GM23248 (cell line): ENCODE measurements at regions not wholly inside any gene's neighbourhood (a gene's known extent, or its start where the extent isn't known, plus 50 kb on each side); places are given as distances from the start of the nearest gene placed in this dataset.

Experiments
- DNase-seq: peaks from one replicate; pipeline ENCODE4 v3.0.0-alpha.2; 2015
- H2AFZ ChIP-seq: fragments of 200-600 bp; sonication (generic); 2 replicates; pipeline ENCODE4 v1.6.1; 2016; ENCODE audit warnings: antibody characterized with exemption
- H3F3A ChIP-seq: fragments of 200-600 bp; sonication (generic); 2 replicates; pipeline ENCODE4 v1.6.1; 2016; ENCODE audit warnings: mild to moderate bottlenecking, antibody characterized with exemption, mixed run types; ENCODE audit not compliant: insufficient read depth
- H3K27ac ChIP-seq: fragments of 200-600 bp; sonication (generic); 2 replicates; pipeline ENCODE4 v1.5.1; 2016; ENCODE audit warnings: mild to moderate bottlenecking
- H3K27me3 ChIP-seq: fragments of 200-600 bp; sonication (generic); replicated peaks from 2 replicates; pipeline ENCODE4 v1.6.1; 2016; ENCODE audit warnings: mild to moderate bottlenecking; ENCODE audit not compliant: insufficient read depth
- H3K36me3 ChIP-seq: fragments of 200-600 bp; sonication (generic); 2 replicates; pipeline ENCODE4 v1.6.1; 2016; ENCODE audit warnings: low read depth, mild to moderate bottlenecking
- H3K4me1 ChIP-seq: fragments of 200-600 bp; sonication (generic); 2 replicates; pipeline ENCODE4 v1.6.1; 2016; ENCODE audit warnings: mild to moderate bottlenecking; ENCODE audit not compliant: insufficient read depth
- H3K4me2 ChIP-seq: fragments of 200-600 bp; sonication (generic); one replicate; pipeline ENCODE4 v1.6.1; 2016; ENCODE audit warnings: mild to moderate bottlenecking; ENCODE audit not compliant: unreplicated experiment
- H3K4me3 ChIP-seq: fragments of 200-600 bp; sonication (generic); 2 replicates; pipeline ENCODE4 v1.5.1; 2016; ENCODE audit warnings: mild to moderate bottlenecking
- H3K79me2 ChIP-seq: fragments of 200-600 bp; sonication (generic); 2 replicates; pipeline ENCODE4 v1.6.1; 2016; ENCODE audit warnings: mild to moderate bottlenecking; ENCODE audit not compliant: insufficient read depth
- H3K9ac ChIP-seq: fragments of 200-600 bp; sonication (generic); 2 replicates; pipeline ENCODE4 v1.6.1; 2016; ENCODE audit warnings: mild to moderate bottlenecking
- H3K9me2 ChIP-seq: fragments of 200-600 bp; sonication (generic); 2 replicates; pipeline ENCODE4 v1.6.1; 2016; ENCODE audit warnings: mixed run types, mild to moderate bottlenecking, moderate library complexity; ENCODE audit not compliant: insufficient read depth
- H3K9me3 ChIP-seq: fragments of 200-600 bp; sonication (generic); one replicate; pipeline ENCODE4 v1.6.1; 2017; ENCODE audit warnings: low read depth
- H4K20me1 ChIP-seq: fragments of 200-600 bp; sonication (generic); 2 replicates; pipeline ENCODE4 v1.6.0; 2016; ENCODE audit not compliant: insufficient read depth
- EZH2 ChIP-seq: fragments of 200-600 bp; sonication (generic); IDR thresholded peaks from 2 replicates; pipeline ENCODE4 v1.6.1; 2018; ENCODE audit warnings: antibody characterized with exemption, mild to moderate bottlenecking; ENCODE audit not compliant: insufficient read depth, poor library complexity, severe bottlenecking
- EZH2phosphoT487 ChIP-seq: fragments of 200-600 bp; sonication (generic); IDR thresholded peaks from 2 replicates; pipeline ENCODE4 v1.6.1; 2018; ENCODE audit warnings: antibody characterized with exemption, moderate library complexity, mild to moderate bottlenecking, low read depth; ENCODE audit not compliant: insufficient read depth
- WGBS, 2 experiments: methylation state at CpG; one replicate each; pipeline ENCODE4 v1.1.6; 2015 to 2017; ENCODE audit warnings: low lambda C conversion rate in 2 of 2, low coverage in 1 of 2; ENCODE audit errors: missing lambda C conversion rate in 2 of 2; 5-methylcytosine and 5-hydroxymethylcytosine counted together
- in situ Hi-C: fragments of 300-500 bp; cut with MboI; formaldehyde crosslinking; loops from 2 replicates; pipeline ENCODE4 v1.15.0; 2020

GRCh38 chr2:133737242-133737993 lies 169.2 kb upstream of the NCKAP5 start:
- H3K36me3 ChIP-seq, result no peaks in the 10 kb centered on the region
- H2AFZ ChIP-seq, result no peak overlapping the region
- no peaks in the 10 kb centered on the region for H3K9me2 ChIP-seq
- no peaks in the 10 kb centered on the region for H3K79me2 ChIP-seq
- no peak overlapping the region for H3K4me3 ChIP-seq
- no peak overlapping the region for H3K4me2 ChIP-seq
- peaks cover 4% of the 10 kb centered on the region; the same call in 1 of the 2 replicates for H3F3A ChIP-seq
- H3K4me1 ChIP-seq, result peaks cover 14% of the 10 kb centered on the region
- no peak overlapping the region for H3K27ac ChIP-seq
- no peaks in the 10 kb centered on the region for H3K27me3 ChIP-seq
- no peaks in the 10 kb centered on the region for H3K9me3 ChIP-seq
- H4K20me1 ChIP-seq, result no peaks in the 10 kb centered on the region
- in situ Hi-C loops, result no loop called here
- TF ChIP-seq EZH2 (no peak), EZH2phosphoT487 (no peak)
- no peak for DNase-seq
- WGBS, 2 experiments, result 85 to 96% methylated on average over 2 of the region's 2 CpGs
- H3K9ac ChIP-seq, result no peak overlapping the region

- no peak overlapping the region for H3K4me2 ChIP-seq
- no peaks in the 10 kb centered on the region for H3K79me2 ChIP-seq
- H4K20me1 ChIP-seq, result no peaks in the 10 kb centered on the region
- in situ Hi-C loops, result no loop called here
- no peak for TF ChIP-seq EZH2
- no peak for TF ChIP-seq EZH2phosphoT487
- no peaks in the 10 kb centered on the region for H3K27me3 ChIP-seq
- peaks cover 5% of the 10 kb centered on the region for H3K4me1 ChIP-seq
- no peak overlapping the region for H3K27ac ChIP-seq
- no peak overlapping the region for H3K4me3 ChIP-seq
- H3K9me3 ChIP-seq, result no peaks in the 10 kb centered on the region
- no peak for DNase-seq
- no peak overlapping the region for H3K9ac ChIP-seq
- H2AFZ ChIP-seq, result no peak overlapping the region
- no peaks in the 10 kb centered on the region for H3K36me3 ChIP-seq
- no peaks in the 10 kb centered on the region for H3F3A ChIP-seq
- no peaks in the 10 kb centered on the region for H3K9me2 ChIP-seq
These were observed 170.8 kb upstream of the NCKAP5 start for GRCh38 chr2:133739039-133739438.

GRCh38 chr2:133740500-133740899 lies 172.2 kb upstream of the NCKAP5 start:
- Histone ChIP-seq H3K4me3 (no peak overlapping the region), H3K9me3 (no peaks in the 10 kb centered on the region), H3K4me1 (no peaks in the 10 kb centered on the region), H3K9ac (no peak overlapping the region), H3K4me2 (no peak overlapping the region), H3K36me3 (no peaks in the 10 kb centered on the region), H4K20me1 (no peaks in the 10 kb centered on the region), H3K27ac (no peak overlapping the region), H2AFZ (no peak overlapping the region), H3K9me2 (no peaks in the 10 kb centered on the region), H3K79me2 (no peaks in the 10 kb centered on the region), H3K27me3 (no peaks in the 10 kb centered on the region), H3F3A (no peaks in the 10 kb centered on the region)
- 67 to 74% methylated on average over 1 of the region's 1 CpG for WGBS, 2 experiments
- TF ChIP-seq EZH2phosphoT487 (no peak), EZH2 (no peak)
- no peak for DNase-seq
- in situ Hi-C loops, result no loop called here

GRCh38 chr2:133748007-133748700 lies 179.9 kb upstream of the NCKAP5 start:
- WGBS, 2 experiments, result 86 to 90% methylated on average over 3 of the region's 3 CpGs
- no peaks in the 10 kb centered on the region; the same call in 1 of the 2 replicates for H3K27me3 ChIP-seq
- H4K20me1 ChIP-seq, result no peaks in the 10 kb centered on the region
- no peaks in the 10 kb centered on the region for H3K79me2 ChIP-seq
- no peak overlapping the region for H3K4me2 ChIP-seq
- no peaks in the 10 kb centered on the region for H3K36me3 ChIP-seq
- TF ChIP-seq EZH2 (no peak), EZH2phosphoT487 (no peak)
- in situ Hi-C loops, result no loop called here
- DNase-seq, result no peak
- H3K9me3 ChIP-seq, result no peaks in the 10 kb centered on the region
- no peaks in the 10 kb centered on the region for H3F3A ChIP-seq
- H2AFZ ChIP-seq, result no peak overlapping the region
- H3K4me1 ChIP-seq, result no peaks in the 10 kb centered on the region
- no peak overlapping the region for H3K9ac ChIP-seq
- H3K9me2 ChIP-seq, result no peaks in the 10 kb centered on the region
- no peak overlapping the region for H3K4me3 ChIP-seq
- H3K27ac ChIP-seq, result no peak overlapping the region
